ENCODE measurements at regions not wholly inside any gene's neighbourhood (a gene's known extent, or its start where the extent isn't known, plus 50 kb on each side); places are given as distances from the start of the nearest gene placed in this dataset.

- TF ChIP-seq, protein P1, sequence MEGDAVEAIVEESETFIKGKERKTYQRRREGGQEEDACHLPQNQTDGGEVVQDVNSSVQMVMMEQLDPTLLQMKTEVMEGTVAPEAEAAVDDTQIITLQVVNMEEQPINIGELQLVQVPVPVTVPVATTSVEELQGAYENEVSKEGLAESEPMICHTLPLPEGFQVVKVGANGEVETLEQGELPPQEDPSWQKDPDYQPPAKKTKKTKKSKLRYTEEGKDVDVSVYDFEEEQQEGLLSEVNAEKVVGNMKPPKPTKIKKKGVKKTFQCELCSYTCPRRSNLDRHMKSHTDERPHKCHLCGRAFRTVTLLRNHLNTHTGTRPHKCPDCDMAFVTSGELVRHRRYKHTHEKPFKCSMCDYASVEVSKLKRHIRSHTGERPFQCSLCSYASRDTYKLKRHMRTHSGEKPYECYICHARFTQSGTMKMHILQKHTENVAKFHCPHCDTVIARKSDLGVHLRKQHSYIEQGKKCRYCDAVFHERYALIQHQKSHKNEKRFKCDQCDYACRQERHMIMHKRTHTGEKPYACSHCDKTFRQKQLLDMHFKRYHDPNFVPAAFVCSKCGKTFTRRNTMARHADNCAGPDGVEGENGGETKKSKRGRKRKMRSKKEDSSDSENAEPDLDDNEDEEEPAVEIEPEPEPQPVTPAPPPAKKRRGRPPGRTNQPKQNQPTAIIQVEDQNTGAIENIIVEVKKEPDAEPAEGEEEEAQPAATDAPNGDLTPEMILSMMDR (conservative IDR thresholded peaks at IDR 0.05) = no peak
- no peak for TF ChIP-seq ZFX (IDR thresholded peaks at IDR 0.05)
These were observed 258.5 kb downstream of the FAM76B start for GRCh38 chr11:95531116-95531515.

All from C4-2B (cell line).